ENCODE measurements at regions not wholly inside any gene's neighbourhood (a gene's known extent, or its start where the extent isn't known, plus 50 kb on each side); places are given as distances from the start of the nearest gene placed in this dataset.

GRCh38 chr5:8382456-8382855 is 513.5 kb downstream of the MTRR start:
- no peak for TF ChIP-seq CTCF (IDR thresholded peaks at IDR 0.05)
- no peak for TF ChIP-seq POLR2A (IDR thresholded peaks at IDR 0.05)

Measured in lower leg skin (tissue), 3 donors.